IPS-18c (cell line): ENCODE measurements at regions not wholly inside any gene's neighbourhood (a gene's known extent, or its start where the extent isn't known, plus 50 kb on each side); places are given as distances from the start of the nearest gene placed in this dataset.

Source experiments
- H3K4me3 ChIP-seq: 2 replicates; pipeline ENCODE4 v1.7.0; 2013; ENCODE audit warnings: low read depth, mild to moderate bottlenecking, low read length, moderate library complexity; ENCODE audit not compliant: insufficient read depth
- H3K9me3 ChIP-seq: one replicate; pipeline ENCODE4 v1.6.1; 2013; ENCODE audit warnings: mild to moderate bottlenecking, low read length, moderate library complexity; ENCODE audit not compliant: control insufficient read depth, insufficient read depth

- no peaks in the 10 kb centered on the region for H3K9me3 ChIP-seq
- no peak overlapping the region for H3K4me3 ChIP-seq
Observed at GRCh38 chr5:165209101-165209727, 1703.8 kb downstream of the MAT2B start.

GRCh38 chr5:165224366-165225045 is 1719.1 kb downstream of the MAT2B start:
- Histone ChIP-seq H3K9me3 (no peaks in the 10 kb centered on the region), H3K4me3 (no peak overlapping the region)

- Histone ChIP-seq H3K4me3 (no peak overlapping the region), H3K9me3 (no peaks in the 10 kb centered on the region)
Observed at GRCh38 chr5:165227515-165227914, 1722.1 kb downstream of the MAT2B start.

GRCh38 chr5:165228184-165228583 is 1722.8 kb downstream of the MAT2B start:
- no peak overlapping the region for H3K4me3 ChIP-seq
- H3K9me3 ChIP-seq = no peaks in the 10 kb centered on the region

- Histone ChIP-seq H3K4me3 (no peak overlapping the region), H3K9me3 (peaks cover 4% of the 10 kb centered on the region)
Observed at GRCh38 chr5:165231821-165232508, 1726.5 kb downstream of the MAT2B start.

GRCh38 chr5:165232509-165233028 is 1727.2 kb downstream of the MAT2B start:
- H3K4me3 ChIP-seq = no peak overlapping the region

GRCh38 chr5:165241811-165242210 is 1736.4 kb downstream of the MAT2B start:
- Histone ChIP-seq H3K4me3 (no peak overlapping the region), H3K9me3 (no peaks in the 10 kb centered on the region)

More at GRCh38 chr5:165232509-165233028, 1727.2 kb downstream of the MAT2B start:
- H3K9me3 ChIP-seq = peaks cover 4% of the 10 kb centered on the region

- no peak overlapping the region for H3K4me3 ChIP-seq
- H3K9me3 ChIP-seq = no peaks in the 10 kb centered on the region
Observed at GRCh38 chr5:165242646-165243045, 1737.2 kb downstream of the MAT2B start.

GRCh38 chr5:165244407-165244806 is 1739.0 kb downstream of the MAT2B start:
- H3K4me3 ChIP-seq = no peak overlapping the region
- H3K9me3 ChIP-seq = no peaks in the 10 kb centered on the region

GRCh38 chr5:165258197-165258771 is 1752.9 kb downstream of the MAT2B start:
- H3K9me3 ChIP-seq = no peaks in the 10 kb centered on the region

GRCh38 chr5:165260426-165260825 is 1755.0 kb downstream of the MAT2B start:
- Histone ChIP-seq H3K4me3 (no peak overlapping the region), H3K9me3 (no peaks in the 10 kb centered on the region)

More at GRCh38 chr5:165258197-165258771, 1752.9 kb downstream of the MAT2B start:
- no peak overlapping the region for H3K4me3 ChIP-seq

GRCh38 chr5:165263536-165263935 is 1758.1 kb downstream of the MAT2B start:
- Histone ChIP-seq H3K4me3 (no peak overlapping the region), H3K9me3 (no peaks in the 10 kb centered on the region)

GRCh38 chr5:165266939-165267338 is 1761.5 kb downstream of the MAT2B start:
- Histone ChIP-seq H3K4me3 (no peak overlapping the region), H3K9me3 (no peaks in the 10 kb centered on the region)

GRCh38 chr5:165272436-165272835 is 1767.0 kb downstream of the MAT2B start:
- Histone ChIP-seq H3K4me3 (no peak overlapping the region), H3K9me3 (no peaks in the 10 kb centered on the region)

GRCh38 chr5:165277661-165278060 is 1772.2 kb downstream of the MAT2B start:
- H3K4me3 ChIP-seq = no peak overlapping the region
- no peaks in the 10 kb centered on the region for H3K9me3 ChIP-seq

- H3K9me3 ChIP-seq = no peaks in the 10 kb centered on the region
- no peak overlapping the region for H3K4me3 ChIP-seq
Observed at GRCh38 chr5:165282491-165282890, 1777.1 kb downstream of the MAT2B start.

- H3K9me3 ChIP-seq = no peaks in the 10 kb centered on the region
- H3K4me3 ChIP-seq = no peak overlapping the region
Observed at GRCh38 chr5:165286692-165287091, 1781.3 kb downstream of the MAT2B start.

GRCh38 chr5:165290535-165290934 is 1785.1 kb downstream of the MAT2B start:
- Histone ChIP-seq H3K4me3 (no peak overlapping the region), H3K9me3 (no peaks in the 10 kb centered on the region)
